ENCODE measurements at regions not wholly inside any gene's neighbourhood (a gene's known extent, or its start where the extent isn't known, plus 50 kb on each side); places are given as distances from the start of the nearest gene placed in this dataset.

- DNase-seq (ENCODE audit: low read depth, low spot score) = no peak
- in situ Hi-C loops (cut with HindIII; ENCODE audit: low pct_unique_long_range_greater_than_20kb, low sequenced_read_pairs) = no loop called here
Observed at GRCh38 chr3:18683900-18684299, 258.8 kb upstream of the SATB1 start.

DNA sequence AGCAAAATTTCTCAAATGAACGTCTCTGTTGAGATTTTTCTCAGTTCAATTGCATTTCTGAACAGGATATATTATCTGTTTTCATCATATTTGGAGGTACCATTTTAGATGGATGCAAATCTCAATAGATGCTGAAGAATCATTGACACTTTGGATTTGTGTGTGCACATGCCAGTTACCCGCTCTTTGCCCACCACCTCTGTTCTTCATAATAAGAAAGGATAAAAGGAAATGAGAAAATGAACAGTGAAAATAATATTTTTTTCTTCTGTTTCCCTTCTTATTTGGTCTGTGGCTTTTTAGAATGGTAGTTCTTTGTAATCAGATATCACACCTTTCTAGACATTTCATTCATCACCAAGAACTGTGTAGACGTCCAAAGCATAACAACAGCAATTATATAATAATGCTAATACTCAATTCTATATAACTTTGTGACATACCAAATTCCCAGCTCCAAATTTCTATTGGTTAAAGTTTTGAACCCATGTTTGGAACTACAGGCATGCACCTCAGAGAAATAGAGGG is 256.7 kb upstream of the SATB1 start:
- in situ Hi-C loops (cut with HindIII; ENCODE audit: low pct_unique_long_range_greater_than_20kb, low sequenced_read_pairs) = no loop called here
- DNase-seq (ENCODE audit: low read depth, low spot score) = no peak

DNA sequence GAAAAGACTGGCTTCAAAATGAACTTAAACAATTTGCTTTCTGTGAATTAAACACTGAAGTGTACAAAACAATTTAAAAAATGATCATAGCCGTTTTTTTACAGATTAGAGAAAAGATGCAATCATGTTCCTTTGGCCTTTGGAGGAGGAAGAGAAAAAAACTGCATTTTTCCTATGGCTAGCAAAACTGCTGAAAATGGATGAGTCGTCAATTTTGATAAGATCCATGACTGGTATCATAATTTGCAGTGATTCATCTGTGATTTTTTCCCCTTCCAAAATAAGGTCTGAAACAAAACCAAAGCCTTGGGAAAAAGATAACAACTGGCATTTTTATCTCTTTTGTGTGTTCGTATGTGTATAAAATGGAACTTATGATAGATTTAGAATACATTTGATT is 255.6 kb upstream of the SATB1 start:
- in situ Hi-C loops (cut with HindIII; ENCODE audit: low pct_unique_long_range_greater_than_20kb, low sequenced_read_pairs) = no loop called here

GRCh38 chr3:18679238-18679637 is 254.1 kb upstream of the SATB1 start:
- in situ Hi-C loops (cut with HindIII; ENCODE audit: low pct_unique_long_range_greater_than_20kb, low sequenced_read_pairs) = no loop called here
- no peak for DNase-seq (ENCODE audit: low read depth, low spot score)

More for the DNA sequence above, 255.6 kb upstream of the SATB1 start:
- DNase-seq (ENCODE audit: low read depth, low spot score) = no peak

DNA sequence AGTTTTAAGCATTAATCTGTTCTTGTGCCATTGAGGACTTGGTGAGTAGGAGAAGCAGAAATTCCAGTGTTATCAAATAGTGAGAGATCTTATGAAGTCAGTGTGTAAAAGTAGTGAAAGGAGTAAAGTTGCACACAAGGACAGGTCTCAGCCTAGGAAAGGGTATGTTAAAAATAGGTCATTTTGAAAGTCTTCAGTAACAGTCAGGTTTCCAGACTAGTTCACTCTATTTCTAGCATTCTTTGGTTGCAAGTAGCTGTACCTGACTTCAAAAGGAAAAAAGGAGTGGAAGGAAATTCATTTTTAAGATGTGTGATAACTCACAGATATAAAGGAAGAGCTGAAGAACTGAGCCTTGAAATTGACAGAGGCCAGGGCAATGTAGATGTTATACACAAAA is 250.1 kb upstream of the SATB1 start:
- no peak for DNase-seq (ENCODE audit: low read depth, low spot score)
- in situ Hi-C loops (cut with HindIII; ENCODE audit: low pct_unique_long_range_greater_than_20kb, low sequenced_read_pairs) = no loop called here

- in situ Hi-C loops (cut with HindIII; ENCODE audit: low pct_unique_long_range_greater_than_20kb, low sequenced_read_pairs) = no loop called here
- DNase-seq (ENCODE audit: low read depth, low spot score) = no peak
Observed at GRCh38 chr3:18672561-18672960, 247.4 kb upstream of the SATB1 start.

GRCh38 chr3:18670759-18671158 is 245.6 kb upstream of the SATB1 start:
- DNase-seq (ENCODE audit: low read depth, low spot score) = no peak
- in situ Hi-C loops (cut with HindIII; ENCODE audit: low pct_unique_long_range_greater_than_20kb, low sequenced_read_pairs) = no loop called here

DNA sequence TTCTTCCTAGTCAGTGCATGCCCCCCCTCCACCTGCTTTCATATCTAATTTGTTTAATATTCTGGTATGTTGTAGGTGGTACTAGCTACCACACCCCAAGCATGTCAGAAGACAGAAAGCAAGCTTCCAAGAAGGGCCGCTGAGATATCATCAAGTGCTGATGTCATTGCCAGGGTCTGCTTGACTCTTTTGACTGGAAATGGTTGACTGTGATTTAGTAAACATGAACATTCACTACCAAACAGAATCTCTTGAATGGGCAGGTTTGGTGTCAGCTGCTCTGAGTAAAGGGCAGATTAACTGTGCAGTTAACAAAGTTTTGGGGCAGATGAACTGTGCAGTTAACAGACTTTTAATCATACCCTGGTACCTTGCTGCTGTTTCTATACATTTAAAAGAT is 244.2 kb upstream of the SATB1 start:
- in situ Hi-C loops (cut with HindIII; ENCODE audit: low pct_unique_long_range_greater_than_20kb, low sequenced_read_pairs) = no loop called here
- no peak for DNase-seq (ENCODE audit: low read depth, low spot score)

DNA sequence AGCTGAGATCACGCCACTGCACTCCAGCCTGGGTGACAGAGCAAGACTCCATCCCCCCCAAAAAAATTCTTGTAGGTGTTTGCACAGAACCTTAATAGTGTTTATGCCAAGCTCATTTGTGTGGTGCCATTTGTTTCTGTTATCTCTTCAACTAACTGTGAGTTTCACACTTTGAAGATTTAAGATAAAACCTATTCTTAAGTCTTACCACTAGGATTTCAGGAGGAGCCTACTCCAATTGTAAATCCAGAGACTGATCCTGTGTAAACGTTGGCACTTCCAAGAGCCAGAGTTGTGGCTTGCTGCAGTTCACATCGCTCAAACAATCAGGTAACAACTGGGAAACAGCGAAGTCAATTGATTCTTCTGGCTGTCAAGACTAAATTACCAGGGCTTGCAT is 242.4 kb upstream of the SATB1 start:
- in situ Hi-C loops (cut with HindIII; ENCODE audit: low pct_unique_long_range_greater_than_20kb, low sequenced_read_pairs) = no loop called here
- DNase-seq (ENCODE audit: low read depth, low spot score) = no peak

DNA sequence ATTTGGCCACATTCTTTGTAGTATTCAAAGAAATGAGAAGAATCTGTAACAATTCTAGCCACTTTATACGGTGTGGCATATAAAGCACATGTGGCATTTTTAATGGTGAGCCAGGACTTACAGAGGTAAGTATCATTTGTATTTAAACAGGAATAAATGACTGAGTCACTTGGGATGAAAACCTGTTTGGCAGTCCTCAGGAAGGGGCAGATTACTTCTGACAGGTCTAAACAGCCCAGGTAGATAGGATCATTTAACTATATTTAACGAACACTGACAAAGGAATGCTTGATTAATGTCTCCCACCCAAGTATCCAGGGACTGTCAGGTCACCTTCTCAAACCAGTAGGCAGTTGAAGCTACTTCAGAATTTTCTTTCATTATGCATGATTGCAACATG is 241.5 kb upstream of the SATB1 start:
- in situ Hi-C loops (cut with HindIII; ENCODE audit: low pct_unique_long_range_greater_than_20kb, low sequenced_read_pairs) = no loop called here
- no peak for DNase-seq (ENCODE audit: low read depth, low spot score)

GRCh38 chr3:18660059-18660458 is 234.9 kb upstream of the SATB1 start:
- DNase-seq (ENCODE audit: low read depth, low spot score) = no peak
- in situ Hi-C loops (cut with HindIII; ENCODE audit: low pct_unique_long_range_greater_than_20kb, low sequenced_read_pairs) = no loop called here

GRCh38 chr3:18657858-18658820 is 233.0 kb upstream of the SATB1 start:
- DNase-seq (ENCODE audit: low read depth, low spot score) = no peak
- in situ Hi-C loops (cut with HindIII; ENCODE audit: low pct_unique_long_range_greater_than_20kb, low sequenced_read_pairs) = no loop called here

DNA sequence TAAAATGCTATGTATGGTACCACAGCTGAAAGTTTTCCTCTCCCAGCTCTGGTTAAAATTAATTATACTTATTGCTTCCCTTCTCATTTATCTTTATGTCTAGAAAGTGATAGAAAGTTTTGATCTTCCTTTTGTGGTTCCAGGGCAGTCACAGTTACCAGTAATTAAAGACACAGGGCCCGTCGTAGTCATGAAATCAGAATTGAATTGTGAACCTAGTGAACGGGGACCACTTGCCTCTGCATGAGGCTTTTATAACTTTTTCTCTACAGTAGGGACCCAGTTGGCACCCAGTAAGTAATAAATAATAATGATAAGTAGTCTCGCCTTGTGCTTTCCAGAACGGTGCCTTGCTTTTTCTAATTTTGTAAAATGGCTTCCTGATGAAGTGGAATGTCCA is 231.7 kb upstream of the SATB1 start:
- DNase-seq (ENCODE audit: low read depth, low spot score) = no peak
- in situ Hi-C loops (cut with HindIII; ENCODE audit: low pct_unique_long_range_greater_than_20kb, low sequenced_read_pairs) = no loop called here

DNA sequence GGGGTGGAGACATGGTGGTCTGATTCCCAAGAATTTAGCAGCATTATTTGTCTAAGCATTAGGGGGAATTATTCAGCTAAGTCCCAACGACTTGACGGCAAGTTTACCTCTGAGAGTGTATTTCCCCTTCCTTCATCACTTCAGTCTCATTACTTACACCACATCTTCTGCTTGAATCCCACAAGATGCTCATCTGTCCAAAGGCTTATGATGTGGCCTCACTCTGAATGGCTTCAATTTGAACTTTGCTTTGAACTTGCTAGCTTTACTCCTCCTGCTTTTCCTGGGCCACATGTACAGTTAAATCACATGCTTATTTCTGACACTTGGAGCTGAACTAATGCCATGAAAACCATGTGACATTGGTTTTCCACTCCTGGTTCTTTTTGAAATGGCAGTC is 231.3 kb upstream of the SATB1 start:
- in situ Hi-C loops (cut with HindIII; ENCODE audit: low pct_unique_long_range_greater_than_20kb, low sequenced_read_pairs) = no loop called here
- DNase-seq (ENCODE audit: low read depth, low spot score) = no peak

GRCh38 chr3:18655827-18656226 is 230.7 kb upstream of the SATB1 start:
- in situ Hi-C loops (cut with HindIII; ENCODE audit: low pct_unique_long_range_greater_than_20kb, low sequenced_read_pairs) = no loop called here

GRCh38 chr3:18652781-18653180 is 227.6 kb upstream of the SATB1 start:
- no peak for DNase-seq (ENCODE audit: low read depth, low spot score)
- in situ Hi-C loops (cut with HindIII; ENCODE audit: low pct_unique_long_range_greater_than_20kb, low sequenced_read_pairs) = no loop called here

More at GRCh38 chr3:18655827-18656226, 230.7 kb upstream of the SATB1 start:
- DNase-seq (ENCODE audit: low read depth, low spot score) = no peak

DNA sequence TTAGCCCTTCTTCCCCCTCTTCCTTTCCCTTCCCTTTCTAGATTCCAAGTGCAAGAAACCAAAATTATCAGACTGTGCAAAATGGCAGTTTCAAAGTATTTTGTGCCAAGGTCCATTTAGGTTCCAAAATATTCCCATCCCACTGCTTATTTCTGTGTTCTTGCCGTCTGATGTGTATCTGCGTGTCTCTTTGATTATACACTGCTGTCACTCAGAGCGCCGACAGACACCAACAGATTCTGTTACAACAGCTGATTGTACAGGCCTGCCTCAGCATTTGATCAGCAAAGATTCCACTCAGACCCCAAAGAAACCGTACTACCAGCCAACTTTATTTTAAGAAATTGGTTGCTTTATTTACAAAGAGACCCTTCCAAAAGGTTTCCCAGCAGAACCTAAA is 225.6 kb upstream of the SATB1 start:
- in situ Hi-C loops (cut with HindIII; ENCODE audit: low pct_unique_long_range_greater_than_20kb, low sequenced_read_pairs) = no loop called here
- no peak for DNase-seq (ENCODE audit: low read depth, low spot score)

GRCh38 chr3:18649666-18650363 is 224.7 kb upstream of the SATB1 start:
- no peak for DNase-seq (ENCODE audit: low read depth, low spot score)
- in situ Hi-C loops (cut with HindIII; ENCODE audit: low pct_unique_long_range_greater_than_20kb, low sequenced_read_pairs) = no loop called here

All from SK-MEL-5 (cell line).